ENCODE measurements at regions not wholly inside any gene's neighbourhood (a gene's known extent, or its start where the extent isn't known, plus 50 kb on each side); places are given as distances from the start of the nearest gene placed in this dataset.
"Not testable (repeated sequence)": the region's sequence is repeated elsewhere in the genome, so short reads cannot be mapped to it uniquely, and the experiment has no call there.

GRCh38 chr3:175940881-175941280 is 1081.7 kb downstream of the NAALADL2 start:
- H3K4me1 Mint-ChIP-seq, result no peaks in the 10 kb centered on the region
- peak in 1 of 2 donors; percentile 19 for ATAC-seq (replicated peaks)

GRCh38 chr3:175940243-175940642 is 1081.1 kb downstream of the NAALADL2 start:
- DNase-seq, result no peak
- Mint-ChIP-seq H3K4me3 (no peak overlapping the region), H3K9me3 (peaks cover 8 to 12% of the 10 kb centered on the region in 2 donors), H3K4me1 (no peaks in the 10 kb centered on the region), H3K27me3 (no peaks in the 10 kb centered on the region), H3K36me3 (no peaks in the 10 kb centered on the region), H3K27ac (peak overlapping the region; percentile 28)
- ATAC-seq (replicated peaks), result no peak

More at GRCh38 chr3:175940881-175941280, 1081.7 kb downstream of the NAALADL2 start:
- no peak overlapping the region for H3K27ac Mint-ChIP-seq
- H3K27me3 Mint-ChIP-seq, result no peaks in the 10 kb centered on the region
- H3K36me3 Mint-ChIP-seq, result no peaks in the 10 kb centered on the region
- H3K9me3 Mint-ChIP-seq, result peaks cover 8 to 12% of the 10 kb centered on the region in 2 donors
- no peak overlapping the region for H3K4me3 Mint-ChIP-seq
- DNase-seq, result no peak

GRCh38 chr3:175937367-175937766 is 1078.2 kb downstream of the NAALADL2 start:
- ATAC-seq (replicated peaks), result not testable (repeated sequence)

GRCh38 chr3:175932586-175932985 is 1073.5 kb downstream of the NAALADL2 start:
- Mint-ChIP-seq H3K27me3 (no peaks in the 10 kb centered on the region), H3K4me1 (no peaks in the 10 kb centered on the region), H3K9me3 (peaks cover 3 to 8% of the 10 kb centered on the region in 2 donors), H3K36me3 (no peaks in the 10 kb centered on the region), H3K27ac (no peak overlapping the region), H3K4me3 (no peak overlapping the region)
- DNase-seq (no peak), ATAC-seq (replicated peaks) (no peak)

More at GRCh38 chr3:175937367-175937766, 1078.2 kb downstream of the NAALADL2 start:
- not testable (repeated sequence) for H3K27me3 Mint-ChIP-seq, H3K4me1 Mint-ChIP-seq, H3K27ac Mint-ChIP-seq, H3K4me3 Mint-ChIP-seq, DNase-seq, H3K36me3 Mint-ChIP-seq
- peaks cover 11% of the 10 kb centered on the region in 2 donors for H3K9me3 Mint-ChIP-seq

- DNase-seq (no peak), ATAC-seq (replicated peaks) (no peak)
- Mint-ChIP-seq H3K27ac (no peak overlapping the region), H3K27me3 (no peaks in the 10 kb centered on the region), H3K4me3 (no peak overlapping the region), H3K4me1 (no peaks in the 10 kb centered on the region), H3K9me3 (peaks cover 12 to 15% of the 10 kb centered on the region in 2 donors), H3K36me3 (no peaks in the 10 kb centered on the region)
Observed at GRCh38 chr3:175919133-175919532, 1060.0 kb downstream of the NAALADL2 start.

- Mint-ChIP-seq H3K27ac (no peak overlapping the region), H3K4me1 (no peaks in the 10 kb centered on the region), H3K27me3 (no peaks in the 10 kb centered on the region), H3K9me3 (peaks cover 7 to 15% of the 10 kb centered on the region in 2 donors), H3K36me3 (no peaks in the 10 kb centered on the region), H3K4me3 (no peak overlapping the region)
- DNase-seq (no peak), ATAC-seq (replicated peaks) (no peak)
Observed at GRCh38 chr3:175916191-175916934, 1057.2 kb downstream of the NAALADL2 start.

GRCh38 chr3:175914785-175915184 is 1055.7 kb downstream of the NAALADL2 start:
- Mint-ChIP-seq H3K4me1 (no peaks in the 10 kb centered on the region), H3K4me3 (no peak overlapping the region), H3K27me3 (no peaks in the 10 kb centered on the region), H3K27ac (no peak overlapping the region), H3K36me3 (no peaks in the 10 kb centered on the region), H3K9me3 (peaks cover 8 to 11% of the 10 kb centered on the region in 2 donors)
- DNase-seq (no peak), ATAC-seq (replicated peaks) (no peak)

- Mint-ChIP-seq H3K27me3 (no peaks in the 10 kb centered on the region), H3K4me3 (no peak overlapping the region), H3K27ac (no peak overlapping the region)
Observed at GRCh38 chr3:175913286-175913685, 1054.2 kb downstream of the NAALADL2 start.

GRCh38 chr3:175911937-175912336 is 1052.8 kb downstream of the NAALADL2 start:
- Mint-ChIP-seq H3K4me3 (no peak overlapping the region), H3K36me3 (no peaks in the 10 kb centered on the region), H3K9me3 (peaks cover 4 to 7% of the 10 kb centered on the region in 2 donors), H3K27me3 (no peaks in the 10 kb centered on the region), H3K27ac (no peak overlapping the region), H3K4me1 (no peaks in the 10 kb centered on the region)
- no peak for ATAC-seq (replicated peaks)
- no peak for DNase-seq

More at GRCh38 chr3:175913286-175913685, 1054.2 kb downstream of the NAALADL2 start:
- DNase-seq (no peak), ATAC-seq (replicated peaks) (no peak)
- H3K36me3 Mint-ChIP-seq, result no peaks in the 10 kb centered on the region
- H3K4me1 Mint-ChIP-seq, result no peaks in the 10 kb centered on the region
- peaks cover 5% of the 10 kb centered on the region in 2 donors for H3K9me3 Mint-ChIP-seq

GRCh38 chr3:175902226-175902625 is 1043.1 kb downstream of the NAALADL2 start:
- no peaks in the 10 kb centered on the region for H3K36me3 Mint-ChIP-seq
- DNase-seq (no peak), ATAC-seq (replicated peaks) (no peak)
- no peak overlapping the region for H3K27ac Mint-ChIP-seq
- H3K4me3 Mint-ChIP-seq, result no peak overlapping the region
- H3K27me3 Mint-ChIP-seq, result no peaks in the 10 kb centered on the region
- no peaks in the 10 kb centered on the region for H3K4me1 Mint-ChIP-seq
- peaks cover 3 to 7% of the 10 kb centered on the region in 2 donors for H3K9me3 Mint-ChIP-seq

- H3K27me3 Mint-ChIP-seq, result no peaks in the 10 kb centered on the region
- no peak overlapping the region for H3K4me3 Mint-ChIP-seq
- no peak overlapping the region for H3K27ac Mint-ChIP-seq
- no peaks in the 10 kb centered on the region for H3K36me3 Mint-ChIP-seq
- ATAC-seq (replicated peaks), result no peak
- H3K9me3 Mint-ChIP-seq, result peaks cover 2% of the 10 kb centered on the region in 2 donors
- no peak for DNase-seq
- no peaks in the 10 kb centered on the region for H3K4me1 Mint-ChIP-seq
Observed at GRCh38 chr3:175898194-175898593, 1039.1 kb downstream of the NAALADL2 start.

- H3K27ac Mint-ChIP-seq, result no peak overlapping the region
- H3K27me3 Mint-ChIP-seq, result no peaks in the 10 kb centered on the region
- no peak overlapping the region for H3K4me3 Mint-ChIP-seq
- no peaks in the 10 kb centered on the region for H3K36me3 Mint-ChIP-seq
- peaks cover 0 to 2% of the 10 kb centered on the region in 2 donors for H3K9me3 Mint-ChIP-seq
- no peak for DNase-seq
- no peaks in the 10 kb centered on the region for H3K4me1 Mint-ChIP-seq
- no peak for ATAC-seq (replicated peaks)
Observed at GRCh38 chr3:175896655-175897054, 1037.5 kb downstream of the NAALADL2 start.

- no peak overlapping the region for H3K4me3 Mint-ChIP-seq
- no peaks in the 10 kb centered on the region for H3K27me3 Mint-ChIP-seq
Observed at GRCh38 chr3:175895731-175896130, 1036.6 kb downstream of the NAALADL2 start.

GRCh38 chr3:175893566-175893965 is 1034.4 kb downstream of the NAALADL2 start:
- Mint-ChIP-seq H3K4me3 (no peak overlapping the region), H3K27me3 (no peaks in the 10 kb centered on the region), H3K27ac (no peak overlapping the region), H3K9me3 (peaks cover 0 to 2% of the 10 kb centered on the region in 2 donors), H3K36me3 (no peaks in the 10 kb centered on the region), H3K4me1 (no peaks in the 10 kb centered on the region)
- no peak for ATAC-seq (replicated peaks)
- no peak for DNase-seq

More at GRCh38 chr3:175895731-175896130, 1036.6 kb downstream of the NAALADL2 start:
- H3K27ac Mint-ChIP-seq, result no peak overlapping the region
- peaks cover 0 to 2% of the 10 kb centered on the region in 2 donors for H3K9me3 Mint-ChIP-seq
- DNase-seq (no peak), ATAC-seq (replicated peaks) (no peak)
- H3K36me3 Mint-ChIP-seq, result no peaks in the 10 kb centered on the region
- no peaks in the 10 kb centered on the region for H3K4me1 Mint-ChIP-seq

- no peak overlapping the region for H3K27ac Mint-ChIP-seq
- no peaks in the 10 kb centered on the region for H3K36me3 Mint-ChIP-seq
- DNase-seq (no peak), ATAC-seq (replicated peaks) (no peak)
- H3K4me1 Mint-ChIP-seq, result no peaks in the 10 kb centered on the region
- H3K27me3 Mint-ChIP-seq, result no peaks in the 10 kb centered on the region
- H3K9me3 Mint-ChIP-seq, result peaks cover 0 to 2% of the 10 kb centered on the region in 2 donors
- H3K4me3 Mint-ChIP-seq, result no peak overlapping the region
Observed at GRCh38 chr3:175890066-175890465, 1030.9 kb downstream of the NAALADL2 start.

Data from stimulated activated naive B cell treated with anti-CD40 and anti-IgM and Interleukin-4, amounts not matched to agents 10 μg/mL and 1 μg/mL and 100 μg/mL, for 72 hours (primary cell).